HEK293 (cell line): ENCODE measurements at regions not wholly inside any gene's neighbourhood (a gene's known extent, or its start where the extent isn't known, plus 50 kb on each side); places are given as distances from the start of the nearest gene placed in this dataset.

Experiments used
- CTCF ChIA-PET: fragments of 350-600 bp; formaldehyde crosslinking; extraction: SDS; loops from one replicate; lab custom pipeline; 2021; ENCODE audit warnings: antibody characterized with exemption; lab: Yijun Ruan, JAX
- POLR2A ChIA-PET: fragments of 300-600 bp; formaldehyde crosslinking; extraction: SDS; loops from one replicate; lab custom pipeline; 2020; ENCODE audit warnings: antibody characterized with exemption, inconsistent platforms; lab: Yijun Ruan, JAX
- H3K27ac ChIP-seq: fragments of 200-500 bp; sonication (Bioruptor generic); 2 replicates; pipeline ENCODE4 v1.5.1; 2014; ENCODE audit warnings: low read depth, low read length, control low read depth, inconsistent platforms; ENCODE audit errors: extremely low read depth
- H3K36me3 ChIP-seq, 2 experiments: fragments of 200-500 bp in 1 of 2; sonication (Bioruptor generic) in 1 of 2; 1 replicate in 1 of 2; 2 replicates in 1 of 2; pipeline ENCODE4 v1.5.1; 2014 to 2017; ENCODE audit warnings: inconsistent platforms in 2 of 2, low read length in 2 of 2; ENCODE audit not compliant: control insufficient read depth in 2 of 2, insufficient read depth in 1 of 2
- H3K4me1 ChIP-seq: fragments of 200-500 bp; sonication (Bioruptor generic); 2 replicates; pipeline ENCODE4 v1.5.1; 2014; ENCODE audit warnings: mild to moderate bottlenecking, low read length, inconsistent platforms; ENCODE audit not compliant: control insufficient read depth, insufficient read depth
- H3K4me3 ChIP-seq: 2 replicates; pipeline ENCODE4 v1.5.1; 2011; ENCODE audit warnings: low read depth, mild to moderate bottlenecking, control low read depth, low read length, moderate library complexity
- H3K9me3 ChIP-seq: fragments of 200-500 bp; sonication (Bioruptor generic); 2 replicates; pipeline ENCODE4 v1.5.1; 2014; ENCODE audit warnings: low read depth, low read length, inconsistent platforms; ENCODE audit not compliant: control insufficient read depth, insufficient read depth
- BCL11B ChIP-seq: fragments of 450-650 bp; formaldehyde crosslinking; IDR thresholded peaks from 2 replicates; pipeline ENCODE4 v1.5.1; 2016; ENCODE audit warnings: low read depth, missing biosample characterization, missing genetic modification characterization
- MZF1 ChIP-seq: fragments of 450-650 bp; formaldehyde crosslinking; IDR thresholded peaks from 2 replicates; pipeline ENCODE4 v1.5.1; 2017; ENCODE audit warnings: missing biosample characterization, missing genetic modification characterization, borderline replicate concordance
- PRDM10 ChIP-seq: fragments of 450-650 bp; formaldehyde crosslinking; IDR thresholded peaks from 2 replicates; pipeline ENCODE4 v1.5.1; 2016; ENCODE audit warnings: missing biosample characterization, missing genetic modification characterization
- SETDB1 ChIP-seq: IDR thresholded peaks from one replicate; pipeline ENCODE4 v1.6.1; 2017; ENCODE audit warnings: mild to moderate bottlenecking, low read length, moderate library complexity, mixed read lengths; ENCODE audit not compliant: insufficient read length
- ZNF146 ChIP-seq: fragments of 450-650 bp; formaldehyde crosslinking; IDR thresholded peaks from 2 replicates; pipeline ENCODE4 v1.5.1; 2016; ENCODE audit warnings: missing biosample characterization, missing genetic modification characterization
- ZNF19 ChIP-seq: fragments of 450-650 bp; formaldehyde crosslinking; IDR thresholded peaks from 2 replicates; pipeline ENCODE4; 2016; ENCODE audit warnings: missing biosample characterization, missing genetic modification characterization, low read depth
- ZNF302 ChIP-seq: fragments of 450-650 bp; formaldehyde crosslinking; IDR thresholded peaks from 2 replicates; pipeline ENCODE4 v1.5.1; 2016; ENCODE audit warnings: missing biosample characterization, missing genetic modification characterization, low read depth
- ZNF311 ChIP-seq: fragments of 450-650 bp; formaldehyde crosslinking; IDR thresholded peaks from 2 replicates; pipeline ENCODE4 v1.5.1; 2017; ENCODE audit warnings: missing biosample characterization, missing genetic modification characterization, borderline replicate concordance
- ZNF37A ChIP-seq: fragments of 450-650 bp; IDR thresholded peaks from 2 replicates; pipeline ENCODE4 v1.5.1; 2018; ENCODE audit warnings: missing biosample characterization, missing genetic modification characterization
- ZNF391 ChIP-seq: fragments of 450-650 bp; formaldehyde crosslinking; IDR thresholded peaks from 2 replicates; pipeline ENCODE4 v1.5.1; 2016; ENCODE audit warnings: low read depth, missing biosample characterization, missing genetic modification characterization, borderline replicate concordance
- ZNF473 ChIP-seq: fragments of 450-650 bp; formaldehyde crosslinking; IDR thresholded peaks from 2 replicates; pipeline ENCODE4 v1.5.1; 2017; ENCODE audit warnings: missing biosample characterization, missing genetic modification characterization
- ZNF501 ChIP-seq: fragments of 450-650 bp; formaldehyde crosslinking; IDR thresholded peaks from 2 replicates; pipeline ENCODE4 v1.5.1; 2016; ENCODE audit warnings: missing biosample characterization, missing genetic modification characterization
- ZNF513 ChIP-seq: fragments of 450-650 bp; IDR thresholded peaks from 2 replicates; pipeline ENCODE4 v1.5.1; 2018; ENCODE audit warnings: missing biosample characterization, missing genetic modification characterization
- ZNF585B ChIP-seq: fragments of 450-650 bp; formaldehyde crosslinking; IDR thresholded peaks from 2 replicates; pipeline ENCODE4 v1.5.1; 2016; ENCODE audit warnings: missing biosample characterization, missing genetic modification characterization
- ZNF600 ChIP-seq: fragments of 450-650 bp; formaldehyde crosslinking; IDR thresholded peaks from 2 replicates; pipeline ENCODE4 v1.5.1; 2016; ENCODE audit warnings: missing biosample characterization, missing genetic modification characterization
- ZNF776 ChIP-seq: fragments of 450-650 bp; formaldehyde crosslinking; IDR thresholded peaks from 2 replicates; pipeline ENCODE4 v1.5.0; 2017; ENCODE audit warnings: missing biosample characterization, missing genetic modification characterization, borderline replicate concordance
- ZNF785 ChIP-seq: fragments of 450-650 bp; formaldehyde crosslinking; IDR thresholded peaks from 2 replicates; pipeline ENCODE4 v1.5.1; 2016; ENCODE audit warnings: missing biosample characterization, missing genetic modification characterization
- ZNF837 ChIP-seq: fragments of 450-650 bp; formaldehyde crosslinking; IDR thresholded peaks from 2 replicates; pipeline ENCODE4 v1.5.1; 2016; ENCODE audit warnings: missing biosample characterization, missing genetic modification characterization
- TF ChIP-seq, protein P1 (sequence below): fragments of 450-650 bp; formaldehyde crosslinking; IDR thresholded peaks from 2 replicates; pipeline ENCODE4 v1.5.1; 2016; ENCODE audit warnings: missing biosample characterization, missing genetic modification characterization
- TF ChIP-seq, protein P2 (sequence below): fragments of 450-650 bp; formaldehyde crosslinking; IDR thresholded peaks from 2 replicates; pipeline ENCODE4 v1.5.1; 2016; ENCODE audit warnings: missing biosample characterization, missing genetic modification characterization

DNA sequence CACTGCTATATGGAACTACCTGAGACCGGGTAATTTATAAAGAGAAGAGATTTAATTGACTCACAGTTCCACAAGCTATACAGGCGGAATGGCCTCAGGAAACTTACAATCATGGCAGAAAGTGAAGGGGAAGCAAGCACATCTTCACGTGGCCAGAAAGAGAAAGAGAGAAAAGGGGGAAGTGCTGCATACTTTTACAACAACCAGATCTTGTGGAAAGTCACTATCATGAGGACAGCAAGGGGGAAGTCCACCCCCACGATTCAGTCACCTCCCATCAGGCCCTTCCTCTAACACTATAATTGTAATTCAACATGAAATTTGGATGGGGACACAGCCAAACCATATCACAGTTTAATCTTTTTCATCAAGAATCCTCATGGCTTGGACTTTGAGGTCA lies 339.2 kb upstream of the AJAP1 start (continued):
- TF ChIP-seq, protein P1, sequence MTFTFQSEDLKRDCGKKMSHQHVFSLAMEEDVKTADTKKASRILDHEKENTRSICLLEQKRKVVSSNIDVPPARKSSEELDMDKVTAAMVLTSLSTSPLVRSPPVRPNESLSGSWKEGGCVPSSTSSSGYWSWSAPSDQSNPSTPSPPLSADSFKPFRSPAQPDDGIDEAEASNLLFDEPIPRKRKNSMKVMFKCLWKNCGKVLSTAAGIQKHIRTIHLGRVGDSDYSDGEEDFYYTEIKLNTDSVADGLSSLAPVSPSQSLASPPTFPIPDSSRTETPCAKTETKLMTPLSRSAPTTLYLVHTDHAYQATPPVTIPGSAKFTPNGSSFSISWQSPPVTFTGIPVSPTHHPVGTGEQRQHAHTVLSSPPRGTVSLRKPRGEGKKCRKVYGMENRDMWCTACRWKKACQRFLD (tag by site-specific recombination), result no peak
- no peak for TF ChIP-seq ZNF501
- no peak for TF ChIP-seq ZNF776 (tag by site-specific recombination)
- no peak for TF ChIP-seq ZNF19
- TF ChIP-seq, all 188 proteins: peak for 0

- CTCF ChIA-PET, result no interaction called here
- no peak overlapping the region for H3K27ac ChIP-seq
- H3K36me3 ChIP-seq, result no peaks in the 10 kb centered on the region
- H3K4me1 ChIP-seq, result no peaks in the 10 kb centered on the region
- TF ChIP-seq ZNF146 (tag by site-specific recombination) (no peak), SETDB1 (no peak), ZNF837 (tag by site-specific recombination) (no peak), MZF1 (tag by site-specific recombination) (no peak), ZNF585B (tag by site-specific recombination) (no peak), ZNF391 (tag by site-specific recombination) (no peak), ZNF37A (tag by site-specific recombination) (no peak), ZNF302 (tag by site-specific recombination) (no peak), ZNF600 (tag by site-specific recombination) (no peak), BCL11B (no peak), ZNF311 (tag by site-specific recombination) (no peak), ZNF473 (tag by site-specific recombination) (no peak), PRDM10 (no peak), ZNF513 (no peak), ZNF785 (no peak)
- TF ChIP-seq, protein P2, sequence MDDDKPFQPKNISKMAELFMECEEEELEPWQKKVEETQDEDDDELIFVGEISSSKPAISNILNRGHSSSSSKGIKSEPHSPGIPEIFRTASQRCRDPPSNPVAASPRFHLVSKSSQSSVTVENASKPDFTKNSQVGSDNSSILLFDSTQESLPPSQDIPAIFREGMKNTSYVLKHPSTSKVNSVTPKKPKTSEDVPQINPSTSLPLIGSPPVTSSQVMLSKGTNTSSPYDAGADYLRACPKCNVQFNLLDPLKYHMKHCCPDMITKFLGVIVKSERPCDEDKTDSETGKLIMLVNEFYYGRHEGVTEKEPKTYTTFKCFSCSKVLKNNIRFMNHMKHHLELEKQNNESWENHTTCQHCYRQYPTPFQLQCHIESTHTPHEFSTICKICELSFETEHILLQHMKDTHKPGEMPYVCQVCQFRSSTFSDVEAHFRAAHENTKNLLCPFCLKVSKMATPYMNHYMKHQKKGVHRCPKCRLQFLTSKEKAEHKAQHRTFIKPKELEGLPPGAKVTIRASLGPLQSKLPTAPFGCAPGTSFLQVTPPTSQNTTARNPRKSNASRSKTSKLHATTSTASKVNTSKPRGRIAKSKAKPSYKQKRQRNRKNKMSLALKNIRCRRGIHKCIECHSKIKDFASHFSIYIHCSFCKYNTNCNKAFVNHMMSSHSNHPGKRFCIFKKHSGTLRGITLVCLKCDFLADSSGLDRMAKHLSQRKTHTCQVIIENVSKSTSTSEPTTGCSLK, result no peak
- no peak overlapping the region for H3K4me3 ChIP-seq
- POLR2A ChIA-PET, result no interaction called here
- no peaks in the 10 kb centered on the region for H3K9me3 ChIP-seq
Observed at GRCh38 chr1:4317207-4317606, 337.2 kb upstream of the AJAP1 start.
